ENCODE measurements at regions not wholly inside any gene's neighbourhood (a gene's known extent, or its start where the extent isn't known, plus 50 kb on each side); places are given as distances from the start of the nearest gene placed in this dataset.

DNA sequence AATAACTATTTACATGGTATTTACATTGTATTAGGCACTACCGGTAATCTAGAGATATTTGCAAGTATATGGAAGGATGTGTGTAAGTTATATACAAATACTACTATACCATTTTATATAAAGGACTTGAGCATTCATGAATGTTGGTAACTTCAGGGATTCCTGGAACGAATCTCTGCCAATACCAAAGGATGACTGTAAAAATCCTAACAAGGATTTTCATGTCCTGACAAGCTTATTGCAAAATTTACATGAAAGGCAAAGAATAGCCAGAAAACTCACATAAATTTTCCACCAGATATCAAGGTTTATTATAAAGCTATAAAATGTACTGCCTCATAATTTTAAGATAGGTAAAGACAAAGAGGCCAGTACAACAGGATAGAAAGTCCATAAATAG lies 325.2 kb upstream of the NRIP1 start:
- no peaks in the 10 kb centered on the region for H4K20me1 ChIP-seq (ENCODE audit: insufficient read depth, low read length)
- DNase-seq, result no peak
- TF ChIP-seq, protein P1, sequence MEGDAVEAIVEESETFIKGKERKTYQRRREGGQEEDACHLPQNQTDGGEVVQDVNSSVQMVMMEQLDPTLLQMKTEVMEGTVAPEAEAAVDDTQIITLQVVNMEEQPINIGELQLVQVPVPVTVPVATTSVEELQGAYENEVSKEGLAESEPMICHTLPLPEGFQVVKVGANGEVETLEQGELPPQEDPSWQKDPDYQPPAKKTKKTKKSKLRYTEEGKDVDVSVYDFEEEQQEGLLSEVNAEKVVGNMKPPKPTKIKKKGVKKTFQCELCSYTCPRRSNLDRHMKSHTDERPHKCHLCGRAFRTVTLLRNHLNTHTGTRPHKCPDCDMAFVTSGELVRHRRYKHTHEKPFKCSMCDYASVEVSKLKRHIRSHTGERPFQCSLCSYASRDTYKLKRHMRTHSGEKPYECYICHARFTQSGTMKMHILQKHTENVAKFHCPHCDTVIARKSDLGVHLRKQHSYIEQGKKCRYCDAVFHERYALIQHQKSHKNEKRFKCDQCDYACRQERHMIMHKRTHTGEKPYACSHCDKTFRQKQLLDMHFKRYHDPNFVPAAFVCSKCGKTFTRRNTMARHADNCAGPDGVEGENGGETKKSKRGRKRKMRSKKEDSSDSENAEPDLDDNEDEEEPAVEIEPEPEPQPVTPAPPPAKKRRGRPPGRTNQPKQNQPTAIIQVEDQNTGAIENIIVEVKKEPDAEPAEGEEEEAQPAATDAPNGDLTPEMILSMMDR (IDR thresholded peaks at IDR 0.05), result no peak
- H3K79me2 ChIP-seq (ENCODE audit: insufficient read depth, low read length), result no peaks in the 10 kb centered on the region
- Mint-ChIP-seq H3K4me1 (no peaks in the 10 kb centered on the region), H3K27me3 (ENCODE audit: low read depth in 3 of 3) (no peaks in the 10 kb centered on the region), H3K4me3 (no peak overlapping the region), H3K9me3 (peaks cover 0 to 9% (median 0%) of the 10 kb centered on the region in 7 donors), H3K36me3 (no peaks in the 10 kb centered on the region), H3K27ac (no peak overlapping the region)
- intact Hi-C loops (cut with micrococcal nuclease), result no loop called here
- H3K27me3 ChIP-seq (ENCODE audit: control insufficient read depth in 2 of 2, insufficient read depth in 2 of 2, low read length in 2 of 2), result no peaks in the 10 kb centered on the region
- H3K4me2 ChIP-seq (replicated peaks; ENCODE audit: extremely low read depth, low read length, poor library complexity, severe bottlenecking), result no peak overlapping the region
- H3K4me3 ChIP-seq (replicated peaks in 1 of 3; ENCODE audit: low read depth in 2 of 3, low read length in 3 of 3), result no peak overlapping the region
- H3K27ac ChIP-seq (ENCODE audit: low read depth in 1 of 2, low read length in 2 of 2), result no peak overlapping the region
- no peaks in the 10 kb centered on the region for H3K36me3 ChIP-seq (replicated peaks in 1 of 2; ENCODE audit: control insufficient read depth in 1 of 2, insufficient read depth in 2 of 2, low read length in 2 of 2)
- no CpG with 5 or more reads among the region's 2 CpGs for WGBS (ENCODE audit: insufficient coverage)
- no peaks in the 10 kb centered on the region for H3K9me3 ChIP-seq (replicated peaks in 1 of 2; ENCODE audit: control insufficient read depth in 1 of 2, insufficient read depth in 1 of 2, low read length in 2 of 2)
- no peaks in the 10 kb centered on the region for H3K4me1 ChIP-seq (ENCODE audit: control insufficient read depth in 1 of 2, insufficient read depth in 2 of 2, low read length in 2 of 2)
- no peak overlapping the region for H2AFZ ChIP-seq (ENCODE audit: insufficient read depth, low read depth, low read length, poor library complexity, severe bottlenecking)
- H3K9ac ChIP-seq (ENCODE audit: insufficient read depth, low read length, poor library complexity, severe bottlenecking), result no peak overlapping the region

DNA sequence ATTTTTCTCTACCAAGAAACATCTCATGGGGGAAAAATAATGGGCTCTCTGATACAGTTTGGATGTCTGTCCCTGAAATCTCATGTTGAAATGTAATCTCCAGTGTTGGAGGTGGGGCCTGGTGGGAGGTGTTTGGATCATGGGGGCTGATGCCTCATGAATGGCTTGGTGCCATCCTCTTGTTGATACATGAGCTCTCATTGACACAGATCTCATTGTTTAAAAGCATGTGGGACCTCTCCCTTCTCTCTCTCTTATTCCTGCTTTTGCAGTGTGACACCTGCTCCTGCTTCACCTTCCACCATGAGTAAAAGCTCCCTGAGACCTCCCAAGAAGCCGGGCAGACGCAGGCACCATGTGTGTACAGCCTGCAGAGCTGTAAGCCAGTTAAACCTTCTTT lies 332.5 kb upstream of the NRIP1 start:
- no peaks in the 10 kb centered on the region for H3K4me1 Mint-ChIP-seq
- H3K27me3 Mint-ChIP-seq (ENCODE audit: low read depth in 3 of 3), result peaks cover 0 to 1% (median 0%) of the 10 kb centered on the region in 3 donors
- Histone ChIP-seq H3K79me2 (ENCODE audit: insufficient read depth, low read length) (no peaks in the 10 kb centered on the region), H3K4me3 (replicated peaks in 1 of 3; ENCODE audit: low read depth in 2 of 3, low read length in 3 of 3) (no peak overlapping the region), H3K36me3 (replicated peaks in 1 of 2; ENCODE audit: control insufficient read depth in 1 of 2, insufficient read depth in 2 of 2, low read length in 2 of 2) (no peaks in the 10 kb centered on the region), H3K4me1 (ENCODE audit: control insufficient read depth in 1 of 2, insufficient read depth in 2 of 2, low read length in 2 of 2) (no peaks in the 10 kb centered on the region), H2AFZ (ENCODE audit: insufficient read depth, low read depth, low read length, poor library complexity, severe bottlenecking) (no peak overlapping the region), H3K9ac (ENCODE audit: insufficient read depth, low read length, poor library complexity, severe bottlenecking) (no peak overlapping the region), H3K4me2 (replicated peaks; ENCODE audit: extremely low read depth, low read length, poor library complexity, severe bottlenecking) (no peak overlapping the region), H4K20me1 (ENCODE audit: insufficient read depth, low read length) (no peaks in the 10 kb centered on the region), H3K9me3 (replicated peaks in 1 of 2; ENCODE audit: control insufficient read depth in 1 of 2, insufficient read depth in 1 of 2, low read length in 2 of 2) (no peaks in the 10 kb centered on the region), H3K27ac (ENCODE audit: low read depth in 1 of 2, low read length in 2 of 2) (no peak overlapping the region), H3K27me3 (ENCODE audit: control insufficient read depth in 2 of 2, insufficient read depth in 2 of 2, low read length in 2 of 2) (no peaks in the 10 kb centered on the region)
- WGBS (ENCODE audit: insufficient coverage), result no CpG with 5 or more reads among the region's 2 CpGs
- H3K27ac Mint-ChIP-seq, result no peak overlapping the region
- no peaks in the 10 kb centered on the region for H3K36me3 Mint-ChIP-seq
- intact Hi-C loops (cut with micrococcal nuclease), result no loop called here
- peaks cover 0 to 3% (median 2%) of the 10 kb centered on the region in 7 donors for H3K9me3 Mint-ChIP-seq
- TF ChIP-seq, protein P1 (IDR thresholded peaks at IDR 0.05), result no peak
- DNase-seq, result no peak
- no peak overlapping the region for H3K4me3 Mint-ChIP-seq

All from CD14-positive monocyte (primary cell).